Urinary bladder (tissue), 3 donors: ENCODE measurements at regions not wholly inside any gene's neighbourhood (a gene's known extent, or its start where the extent isn't known, plus 50 kb on each side); places are given as distances from the start of the nearest gene placed in this dataset.
"Not testable (repeated sequence)": the region's sequence is repeated elsewhere in the genome, so short reads cannot be mapped to it uniquely, and the experiment has no call there.

ENCODE experiments used
- DNase-seq: peaks from one replicate; pipeline ENCODE4 v3.0.0-alpha.2; 2015; ENCODE audit errors: extremely low spot score
- H3K27ac ChIP-seq: one replicate; pipeline ENCODE4 v1.5.1; 2013; ENCODE audit warnings: low read depth, mild to moderate bottlenecking, moderate library complexity
- H3K36me3 ChIP-seq: one replicate; pipeline ENCODE4 v1.6.1; 2013; ENCODE audit warnings: mild to moderate bottlenecking, moderate library complexity; ENCODE audit not compliant: insufficient read depth
- H3K4me1 ChIP-seq: one replicate; pipeline ENCODE4 v1.6.1; 2013; ENCODE audit warnings: mild to moderate bottlenecking, moderate library complexity; ENCODE audit not compliant: insufficient read depth
- H3K4me3 ChIP-seq: one replicate; pipeline ENCODE4 v1.5.1; 2013; ENCODE audit warnings: low read depth, low read length
- WGBS: extraction: QIAGEN DNeasy Blood & Tissue Kit; methylation state at CpG from one replicate; pipeline ENCODE4 v1.1.7; 2013; 5-methylcytosine and 5-hydroxymethylcytosine counted together
- donor health status: healthy with polysubstance abuse.
- donor health status: healthy.

DNA sequence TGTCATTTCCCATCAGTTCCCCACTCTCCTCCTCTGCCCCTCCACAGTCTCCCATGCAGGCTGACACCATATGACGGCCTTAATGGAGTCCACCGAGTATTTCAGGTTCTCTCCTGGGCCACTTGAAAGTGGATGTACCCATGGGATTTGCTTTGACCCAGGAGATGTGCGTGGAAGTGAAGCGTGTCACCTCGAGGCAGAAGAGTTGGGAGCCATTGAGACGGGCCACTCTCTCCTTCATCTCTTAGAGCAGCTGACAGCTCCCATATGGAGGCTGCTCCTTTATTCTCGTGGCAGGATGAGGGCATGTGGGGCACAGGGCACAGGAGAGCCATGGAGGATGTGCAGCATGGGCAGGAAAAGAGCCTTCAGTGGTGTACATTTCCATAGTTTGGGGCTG is 144.7 kb upstream of the CRYM start:
- H3K27ac ChIP-seq, H3K4me3 ChIP-seq, H3K4me1 ChIP-seq, DNase-seq, H3K36me3 ChIP-seq: not testable (repeated sequence)
- 91% methylated on average over 4 of the region's 7 CpGs for WGBS

DNA sequence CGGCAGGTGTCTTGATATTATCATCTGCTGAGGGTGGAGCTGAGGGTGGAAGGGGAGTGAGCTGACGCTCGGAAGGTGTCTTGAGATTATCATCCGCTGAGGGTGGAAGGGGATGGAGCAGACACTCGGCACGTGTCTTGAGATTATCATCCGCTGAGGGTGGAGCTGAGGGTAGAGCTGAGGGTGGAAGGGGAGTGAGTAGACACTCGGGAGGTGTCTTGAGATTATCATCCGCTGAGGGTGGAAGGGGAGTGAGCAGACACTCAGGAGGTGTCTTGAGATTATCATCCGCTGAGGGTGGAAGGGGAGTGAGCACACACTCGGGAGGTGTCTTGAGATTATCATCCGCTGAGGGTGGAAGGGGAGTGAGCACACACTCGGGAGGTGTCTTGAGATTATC is 126.6 kb upstream of the CRYM start:
- H3K36me3 ChIP-seq, H3K27ac ChIP-seq, H3K4me1 ChIP-seq, DNase-seq, H3K4me3 ChIP-seq: not testable (repeated sequence)
- 90% methylated on average over 3 of the region's 13 CpGs for WGBS

DNA sequence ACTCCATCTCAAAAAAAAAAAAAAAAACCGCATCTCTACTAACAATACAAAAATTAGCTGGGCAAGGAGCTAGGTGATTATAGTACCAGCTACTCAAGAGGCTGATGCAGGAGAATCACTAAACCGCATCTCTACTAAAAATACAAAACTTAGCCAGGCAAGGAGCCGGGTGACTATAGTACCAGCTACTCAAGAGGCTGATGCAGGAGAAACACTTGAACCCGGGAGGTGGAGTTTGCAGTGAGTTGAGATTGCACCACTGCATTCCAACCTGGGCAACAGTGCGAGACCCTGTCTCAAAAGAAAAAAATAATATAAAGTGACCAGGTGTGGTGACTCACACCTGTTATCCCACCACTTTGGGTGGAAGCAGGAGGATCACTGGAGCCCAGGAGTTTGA is 119.8 kb upstream of the CRYM start:
- not testable (repeated sequence) for DNase-seq, H3K4me1 ChIP-seq, H3K27ac ChIP-seq, H3K36me3 ChIP-seq, H3K4me3 ChIP-seq
- 89% methylated on average over 5 of the region's 5 CpGs for WGBS

DNA sequence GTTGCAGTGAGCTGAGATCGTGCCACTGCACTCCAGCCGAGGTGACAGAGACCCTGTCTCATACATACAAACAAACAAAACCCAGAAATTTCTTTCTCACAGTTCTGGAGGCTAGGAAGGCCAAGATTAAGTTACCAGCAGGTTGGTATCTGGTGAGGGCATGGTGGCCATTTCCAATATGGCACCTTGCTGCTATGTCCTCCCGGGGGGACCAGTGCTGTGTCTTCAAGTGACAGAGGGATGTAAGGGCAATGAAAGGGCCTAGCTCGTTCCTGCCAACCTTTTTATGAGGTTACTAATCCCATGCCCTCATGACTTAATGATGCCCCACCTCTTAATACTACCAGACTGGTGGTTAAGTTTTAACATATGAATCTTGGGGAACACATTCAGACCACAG is 118.5 kb upstream of the CRYM start:
- H3K4me3 ChIP-seq, H3K27ac ChIP-seq, H3K36me3 ChIP-seq, DNase-seq, H3K4me1 ChIP-seq: not testable (repeated sequence)
- 93% methylated on average over 2 of the region's 4 CpGs for whole genome bisulfite sequencing

DNA sequence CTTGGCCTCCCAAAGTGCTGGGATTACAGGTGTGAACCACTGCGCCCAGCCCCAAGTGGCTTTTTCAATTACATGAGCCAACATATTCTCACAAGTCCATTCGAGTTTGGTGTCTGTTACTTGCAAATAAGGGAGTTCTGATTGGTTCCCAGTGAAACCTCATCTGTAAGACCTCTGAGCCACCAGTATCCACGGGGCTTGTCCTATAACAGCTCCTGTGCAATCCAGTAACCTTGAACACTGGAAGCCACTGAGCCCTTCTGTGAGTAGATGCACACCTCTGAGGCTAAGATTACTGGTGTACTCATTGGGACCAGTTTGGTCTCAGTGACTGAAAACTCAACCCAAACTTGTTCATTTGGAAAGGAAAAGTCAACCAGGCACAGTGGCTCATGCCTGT is 112.5 kb upstream of the CRYM start:
- not testable (repeated sequence) for H3K4me1 ChIP-seq, H3K36me3 ChIP-seq, DNase-seq, H3K27ac ChIP-seq, H3K4me3 ChIP-seq
- WGBS, result no CpG with 5 or more reads among the region's 3 CpGs

DNA sequence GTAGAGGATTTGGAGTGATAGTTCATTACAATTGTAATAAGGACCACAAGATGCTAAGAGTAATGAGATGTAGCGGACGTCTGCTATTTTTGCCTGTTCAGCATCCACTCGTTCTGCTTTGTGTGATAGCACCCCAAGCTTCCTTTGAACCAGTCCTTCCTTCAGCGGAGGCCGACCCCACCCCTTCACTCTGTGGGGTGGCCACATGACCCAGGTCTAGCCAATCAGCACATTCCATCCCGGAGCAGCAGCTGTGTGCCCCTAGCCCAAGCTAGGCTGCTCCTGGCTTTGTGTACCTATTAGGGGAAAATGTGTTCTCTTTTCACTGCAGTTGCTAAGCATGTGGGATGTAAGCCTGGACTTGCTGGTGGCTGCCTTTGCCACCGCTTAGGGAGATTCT is 111.8 kb upstream of the CRYM start:
- not testable (repeated sequence) for H3K36me3 ChIP-seq, DNase-seq, H3K27ac ChIP-seq, H3K4me1 ChIP-seq, H3K4me3 ChIP-seq
- 30% methylated on average over 3 of the region's 7 CpGs for WGBS

DNA sequence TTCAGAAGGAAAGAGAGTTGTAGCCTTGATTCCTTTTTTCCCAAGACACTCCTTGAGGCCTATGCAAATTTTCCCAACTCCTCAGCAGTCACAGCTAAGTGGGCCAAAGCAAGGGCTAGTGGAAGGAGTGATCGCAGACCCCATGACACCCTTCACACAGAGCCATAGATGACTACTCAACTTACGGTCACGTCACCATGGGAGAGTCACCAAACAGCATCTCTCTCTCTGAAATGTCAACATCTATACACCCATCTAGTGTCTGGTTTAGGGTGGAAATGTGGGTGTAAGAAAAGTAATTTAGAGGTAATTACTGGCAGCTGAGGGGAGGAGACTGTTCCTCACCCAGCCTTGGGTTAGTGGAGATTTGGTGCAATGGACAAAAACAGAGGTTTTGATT is 109.7 kb upstream of the CRYM start:
- not testable (repeated sequence) for H3K4me1 ChIP-seq, H3K36me3 ChIP-seq, H3K4me3 ChIP-seq, H3K27ac ChIP-seq, DNase-seq
- WGBS, result 94% methylated on average over 2 of the region's 3 CpGs

DNA sequence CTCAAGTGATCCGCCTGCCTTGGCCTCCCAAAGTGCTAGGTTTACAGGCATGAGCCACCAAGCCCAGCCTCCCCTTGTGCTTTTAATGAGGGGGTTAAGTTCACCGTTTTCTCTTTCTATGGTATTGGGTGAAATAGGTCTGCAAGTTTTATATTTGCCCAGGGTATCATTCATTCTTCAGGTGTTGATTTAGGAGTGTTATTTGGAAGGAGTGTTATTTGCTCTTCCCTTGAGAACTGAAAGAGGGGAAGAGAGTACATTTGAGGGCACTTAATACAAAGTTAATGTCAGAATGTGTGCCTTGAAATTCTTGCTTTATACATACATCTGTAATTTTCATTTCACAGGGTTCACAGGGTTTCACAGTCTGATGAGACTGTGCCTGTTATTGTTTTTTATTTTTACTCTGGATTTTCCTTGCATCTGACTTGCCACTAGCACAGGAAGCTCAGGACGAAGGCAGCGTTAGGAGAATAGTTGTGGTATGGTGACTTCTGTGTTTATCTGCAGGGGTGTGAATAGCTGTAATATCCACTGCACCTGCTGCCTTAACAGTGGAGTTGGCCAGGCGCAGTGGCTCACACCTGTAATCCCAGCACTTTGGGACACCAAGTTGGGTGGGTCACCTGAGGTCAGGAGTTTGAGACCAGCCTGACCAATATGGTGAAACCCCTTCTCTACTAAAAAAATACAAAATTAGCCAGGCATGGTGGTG is 108.3 kb upstream of the CRYM start:
- H3K4me3 ChIP-seq, H3K4me1 ChIP-seq, H3K36me3 ChIP-seq, DNase-seq, H3K27ac ChIP-seq: not testable (repeated sequence)
- 100% methylated on average over 1 of the region's 5 CpGs for WGBS

DNA sequence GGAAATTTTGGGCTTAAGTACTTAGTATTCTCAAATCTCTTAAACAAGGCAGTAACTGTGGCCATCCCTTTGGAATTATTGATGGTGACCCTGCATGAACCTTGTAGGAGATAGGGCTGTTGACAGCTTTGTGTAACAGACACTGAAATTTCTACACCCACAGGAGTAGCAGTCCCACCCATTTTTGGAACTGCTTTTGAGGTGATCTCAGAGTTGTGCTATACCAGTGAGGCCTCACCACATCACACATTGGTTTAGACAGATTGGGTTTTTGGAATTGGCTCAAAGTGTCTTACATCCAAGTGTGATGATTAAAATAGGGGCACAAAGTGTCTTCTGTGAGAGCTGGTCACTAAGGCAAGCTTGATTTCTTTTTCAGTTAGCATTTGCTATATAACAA is 105.6 kb upstream of the CRYM start:
- not testable (repeated sequence) for H3K36me3 ChIP-seq, H3K27ac ChIP-seq, H3K4me1 ChIP-seq, H3K4me3 ChIP-seq, DNase-seq

DNA sequence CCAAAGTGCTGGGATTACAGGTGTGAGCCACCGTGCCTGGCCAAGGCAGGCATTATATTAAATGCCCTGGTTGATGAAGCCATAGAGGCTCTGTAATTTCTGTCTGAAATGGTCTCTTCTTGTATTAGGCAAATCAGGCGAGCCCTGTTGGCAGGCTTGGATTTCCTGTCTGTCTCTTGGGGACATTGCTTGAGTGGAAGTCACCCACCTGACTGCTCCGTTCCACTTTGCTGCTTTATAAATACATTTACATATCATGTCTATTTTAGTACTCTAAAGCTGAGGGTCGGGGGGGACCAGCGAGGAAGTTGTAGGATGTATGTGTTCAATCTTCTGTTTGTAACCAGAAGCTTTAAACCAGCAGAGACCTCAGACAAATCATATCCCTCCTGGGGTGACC is 101.6 kb upstream of the CRYM start:
- not testable (repeated sequence) for H3K4me1 ChIP-seq, H3K36me3 ChIP-seq, DNase-seq, H3K27ac ChIP-seq, H3K4me3 ChIP-seq
- WGBS, result 90% methylated on average over 3 of the region's 5 CpGs

DNA sequence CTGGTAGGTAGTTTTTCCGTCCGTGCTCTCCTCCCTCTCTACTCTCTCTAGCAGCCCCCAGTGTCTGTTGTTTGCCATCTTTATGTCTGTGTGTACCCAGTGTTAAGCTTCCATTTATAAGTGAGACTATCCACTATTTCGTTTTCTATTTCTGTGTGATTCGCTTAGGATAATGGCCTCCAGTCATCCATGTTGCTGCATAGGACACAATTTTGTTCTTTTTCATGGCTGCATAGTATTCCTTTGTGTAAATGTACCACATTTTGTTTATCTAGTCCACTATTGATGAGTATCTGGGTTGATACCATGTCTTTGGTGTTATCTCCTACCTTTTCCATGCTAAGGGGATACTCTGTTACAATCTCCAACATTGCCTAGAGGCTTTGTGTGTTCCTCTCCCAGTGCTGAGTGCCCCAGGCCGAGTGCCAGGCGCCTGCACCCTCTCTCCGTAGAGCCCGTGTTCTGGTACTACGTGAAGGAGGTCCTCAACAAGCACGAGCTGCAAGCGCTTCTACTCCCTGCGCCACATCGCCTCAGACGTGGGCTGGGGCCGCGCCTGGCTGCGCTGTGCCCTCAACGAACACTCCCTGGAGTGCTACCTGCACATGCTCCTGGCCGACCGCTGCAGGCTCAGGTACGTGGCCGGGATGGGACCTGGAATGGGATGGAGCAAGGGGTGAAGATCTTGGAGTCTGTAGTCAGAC is 98.3 kb upstream of the CRYM start:
- H3K4me1 ChIP-seq, H3K36me3 ChIP-seq, H3K4me3 ChIP-seq, H3K27ac ChIP-seq, DNase-seq: not testable (repeated sequence)
- 98% methylated on average over 20 of the region's 22 CpGs for WGBS

DNA sequence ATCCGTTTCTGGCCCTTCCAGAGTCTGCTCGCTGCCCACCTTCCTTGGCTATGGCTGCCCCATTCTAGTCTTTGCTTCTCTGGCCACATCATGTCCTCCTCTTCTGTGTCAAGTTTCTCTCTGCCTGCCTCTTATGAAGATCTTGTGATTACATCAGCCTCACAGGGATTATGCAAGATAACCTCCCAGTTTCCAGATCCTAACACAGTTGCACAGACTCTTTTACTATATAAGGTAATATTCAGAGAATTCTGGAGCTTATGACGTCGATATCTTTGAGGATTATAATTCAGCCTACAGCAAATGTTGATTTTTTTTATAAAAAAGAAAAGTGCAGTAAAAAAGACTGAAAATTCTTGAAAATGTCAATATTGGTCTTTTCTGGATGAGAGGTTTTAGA is 97.2 kb upstream of the CRYM start:
- H3K27ac ChIP-seq, H3K36me3 ChIP-seq, H3K4me1 ChIP-seq, H3K4me3 ChIP-seq, DNase-seq: not testable (repeated sequence)
- WGBS, result 44% methylated on average over 2 of the region's 4 CpGs

DNA sequence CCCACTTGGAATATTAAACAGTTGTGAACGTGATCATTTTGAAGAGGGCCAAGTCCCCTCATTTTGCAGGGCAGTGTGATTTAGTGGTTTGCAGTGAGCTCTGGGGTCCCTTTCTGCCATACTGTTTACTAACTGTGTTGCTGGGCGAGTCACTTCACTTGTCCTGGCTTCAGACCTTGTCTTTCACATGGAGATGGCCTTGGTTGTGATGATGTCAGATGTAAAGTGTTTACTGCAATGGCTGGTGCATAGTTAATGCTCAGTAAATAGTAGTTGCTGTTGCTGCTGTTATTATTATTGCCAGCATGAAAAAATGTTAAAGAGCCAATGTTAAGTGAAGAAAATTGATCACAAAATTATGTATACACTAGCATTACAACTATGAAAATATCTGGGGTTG is 95.4 kb upstream of the CRYM start:
- H3K27ac ChIP-seq, H3K4me1 ChIP-seq, H3K4me3 ChIP-seq, DNase-seq, H3K36me3 ChIP-seq: not testable (repeated sequence)
- WGBS, result 95% methylated on average over 2 of the region's 2 CpGs

DNA sequence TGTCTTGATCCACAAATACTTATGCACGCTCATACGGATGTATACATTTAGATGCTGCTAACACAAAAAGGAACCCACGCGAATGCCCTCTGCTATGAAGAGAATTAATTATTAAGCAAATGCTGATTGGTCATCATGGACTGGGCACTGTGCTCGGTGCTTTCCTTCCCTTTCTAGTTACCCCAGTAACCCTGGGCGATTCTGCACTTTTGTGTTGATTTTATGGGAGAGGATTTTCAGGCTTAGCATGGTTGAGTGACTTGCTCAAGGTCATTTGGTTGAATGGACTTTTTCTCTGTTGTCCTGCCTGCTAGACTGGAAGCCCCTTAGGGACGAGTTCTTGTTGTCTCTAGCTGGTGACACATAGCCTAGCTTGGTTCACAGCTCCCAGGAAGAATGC is 94.8 kb upstream of the CRYM start:
- not testable (repeated sequence) for DNase-seq, H3K27ac ChIP-seq, H3K36me3 ChIP-seq, H3K4me1 ChIP-seq, H3K4me3 ChIP-seq
- 41% methylated on average over 6 of the region's 7 CpGs for WGBS
